Right lobe of liver (tissue), 6 donors: ENCODE measurements at regions not wholly inside any gene's neighbourhood (a gene's known extent, or its start where the extent isn't known, plus 50 kb on each side); places are given as distances from the start of the nearest gene placed in this dataset.

Source experiments
- ATAC-seq, 4 donors: fragments of 200-7000 bp; cut with Tn5 transposase; one replicate each; pipeline ENCODE4 v1.9.1; 2020; ENCODE audit warnings: mild to moderate bottlenecking in 4 of 4, moderate library complexity in 4 of 4
- DNase-seq, 3 donors: peaks; one replicate each; pipeline ENCODE4 v3.0.0-alpha.2; 2020
- H3K27ac ChIP-seq, 3 donors: fragments of 200-600 bp; one replicate each; pipeline ENCODE4 v1.8.0; 2022
- H3K27me3 ChIP-seq, 2 donors: fragments of 200-600 bp; one replicate each; pipeline ENCODE4 v1.8.0; 2022
- H3K36me3 ChIP-seq, 4 donors: fragments of 200-600 bp; sonication (generic) in 1 of 4; one replicate each; pipeline versions ENCODE4 v1.5.1 to v1.8.0; 2017 to 2022; ENCODE audit warnings: control low read depth in 1 of 4
- H3K4me1 ChIP-seq, 4 donors: fragments of 200-600 bp; sonication (generic) in 1 of 4; one replicate each; pipeline versions ENCODE4 v1.5.1 to v1.8.0; 2017 to 2022; ENCODE audit warnings: control low read depth in 1 of 4
- H3K4me3 ChIP-seq, 3 donors: fragments of 200-600 bp; one replicate each; pipeline ENCODE4 v1.8.0; 2022
- H3K9me3 ChIP-seq, 4 donors: fragments of 200-600 bp; sonication (generic) in 1 of 4; one replicate each; pipeline versions ENCODE4 v1.5.1 to v1.8.0; 2017 to 2022; ENCODE audit warnings: control low read depth in 1 of 4
- POLR2A ChIP-seq: fragments of 450-650 bp; IDR thresholded peaks from one replicate; pipeline ENCODE4 v1.6.1; 2017; ENCODE audit warnings: antibody characterized with exemption, mild to moderate bottlenecking
- WGBS: methylation state at CpG from one replicate; pipeline ENCODE4 v1.1.6; 2018; ENCODE audit warnings: low coverage, low lambda C conversion rate; ENCODE audit not compliant: insufficient coverage; ENCODE audit errors: missing lambda C conversion rate; 5-methylcytosine and 5-hydroxymethylcytosine counted together
- intact Hi-C, 2 donors: fragments of 100-400 bp; cut with DNase I; formaldehyde crosslinking; loops; one replicate each; pipeline versions ENCODE4 v1.11.2 to v1.14.1; 2022
- TF ChIP-seq, protein P1 (sequence below), 4 donors: fragments of 200-600 bp in 3 of 4; fragments of 450-650 bp in 1 of 4; IDR thresholded peaks; one replicate each; pipeline versions ENCODE4 v1.5.1 to v1.8.0; 2016 to 2022; ENCODE audit warnings: antibody characterized with exemption in 4 of 4, mild to moderate bottlenecking in 2 of 4
- donor health status: DM: no; HTN: yes; CAD: no.
- donor health status: DM: no; HTN: no; CAD: no.
- donor health status: DM: no; HTN: no; CAD: no.
- donor health status: DM: no; HTN: yes; CAD: no.
- donor health status: DM: no; HTN: yes; CAD: no.

DNA sequence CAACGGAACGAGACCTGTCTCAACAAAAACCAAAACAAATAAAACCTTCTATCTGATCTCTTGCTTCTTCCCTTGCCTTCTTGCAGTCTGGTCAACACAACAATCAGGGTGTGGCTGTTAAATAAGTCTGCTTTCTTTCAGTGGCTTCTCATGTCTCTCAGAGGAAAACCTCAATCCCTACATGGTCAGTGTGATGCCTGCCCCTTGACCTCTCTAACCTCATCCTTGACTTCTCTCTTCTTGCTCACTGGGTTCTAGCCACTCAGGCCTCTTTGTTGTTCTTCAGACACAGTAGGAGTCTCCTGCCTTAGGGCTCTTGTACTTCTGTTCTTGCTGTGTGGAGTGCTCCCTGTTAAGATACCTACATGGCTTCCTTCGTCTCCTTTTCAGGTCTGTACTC is 220.4 kb downstream of the SDHAF3 start:
- no peaks in the 10 kb centered on the region for H3K27me3 ChIP-seq
- H3K9me3 ChIP-seq: no peaks in the 10 kb centered on the region
- intact Hi-C loops: no loop called here
- no peak overlapping the region for H3K4me3 ChIP-seq
- 56% methylated on average over 3 of the region's 3 CpGs for WGBS
- no peaks in the 10 kb centered on the region for H3K36me3 ChIP-seq
- no peak overlapping the region for H3K27ac ChIP-seq
- no peak for ATAC-seq
- DNase-seq: no peak
- TF ChIP-seq POLR2A: no peak
- TF ChIP-seq, protein P1, sequence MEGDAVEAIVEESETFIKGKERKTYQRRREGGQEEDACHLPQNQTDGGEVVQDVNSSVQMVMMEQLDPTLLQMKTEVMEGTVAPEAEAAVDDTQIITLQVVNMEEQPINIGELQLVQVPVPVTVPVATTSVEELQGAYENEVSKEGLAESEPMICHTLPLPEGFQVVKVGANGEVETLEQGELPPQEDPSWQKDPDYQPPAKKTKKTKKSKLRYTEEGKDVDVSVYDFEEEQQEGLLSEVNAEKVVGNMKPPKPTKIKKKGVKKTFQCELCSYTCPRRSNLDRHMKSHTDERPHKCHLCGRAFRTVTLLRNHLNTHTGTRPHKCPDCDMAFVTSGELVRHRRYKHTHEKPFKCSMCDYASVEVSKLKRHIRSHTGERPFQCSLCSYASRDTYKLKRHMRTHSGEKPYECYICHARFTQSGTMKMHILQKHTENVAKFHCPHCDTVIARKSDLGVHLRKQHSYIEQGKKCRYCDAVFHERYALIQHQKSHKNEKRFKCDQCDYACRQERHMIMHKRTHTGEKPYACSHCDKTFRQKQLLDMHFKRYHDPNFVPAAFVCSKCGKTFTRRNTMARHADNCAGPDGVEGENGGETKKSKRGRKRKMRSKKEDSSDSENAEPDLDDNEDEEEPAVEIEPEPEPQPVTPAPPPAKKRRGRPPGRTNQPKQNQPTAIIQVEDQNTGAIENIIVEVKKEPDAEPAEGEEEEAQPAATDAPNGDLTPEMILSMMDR (IDR thresholded peaks at IDR 0.05): no peak
- H3K4me1 ChIP-seq: no peaks in the 10 kb centered on the region

DNA sequence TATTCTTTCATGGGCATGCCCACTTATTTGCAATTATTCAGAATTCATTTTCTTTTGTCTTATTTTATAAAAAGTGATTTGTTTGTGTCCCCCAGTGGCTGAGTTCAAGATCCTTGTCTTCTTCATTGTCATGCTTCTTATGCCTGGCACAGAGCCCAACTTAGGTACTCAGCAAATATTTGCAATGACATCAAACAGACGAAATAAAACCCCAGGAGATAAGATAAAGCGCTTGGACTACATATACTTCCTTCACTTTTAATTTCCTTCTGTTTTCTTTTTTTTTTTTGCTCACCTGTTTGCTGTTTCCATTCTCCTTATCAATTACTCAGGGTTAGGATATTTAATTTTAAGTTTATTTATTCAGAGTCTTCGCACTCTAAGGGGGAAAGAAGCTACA is 225.0 kb downstream of the SDHAF3 start:
- no peaks in the 10 kb centered on the region for H3K27me3 ChIP-seq
- no peak overlapping the region for H3K27ac ChIP-seq
- H3K4me1 ChIP-seq: no peaks in the 10 kb centered on the region
- H3K4me3 ChIP-seq: no peak overlapping the region
- H3K36me3 ChIP-seq: no peaks in the 10 kb centered on the region
- WGBS: 27% methylated on average over 3 of the region's 3 CpGs
- no peaks in the 10 kb centered on the region for H3K9me3 ChIP-seq
- intact Hi-C loops: no loop called here
- no peak for ATAC-seq
- DNase-seq: no peak
- no peak for TF ChIP-seq POLR2A
- TF ChIP-seq, protein P1 (IDR thresholded peaks at IDR 0.05): no peak

DNA sequence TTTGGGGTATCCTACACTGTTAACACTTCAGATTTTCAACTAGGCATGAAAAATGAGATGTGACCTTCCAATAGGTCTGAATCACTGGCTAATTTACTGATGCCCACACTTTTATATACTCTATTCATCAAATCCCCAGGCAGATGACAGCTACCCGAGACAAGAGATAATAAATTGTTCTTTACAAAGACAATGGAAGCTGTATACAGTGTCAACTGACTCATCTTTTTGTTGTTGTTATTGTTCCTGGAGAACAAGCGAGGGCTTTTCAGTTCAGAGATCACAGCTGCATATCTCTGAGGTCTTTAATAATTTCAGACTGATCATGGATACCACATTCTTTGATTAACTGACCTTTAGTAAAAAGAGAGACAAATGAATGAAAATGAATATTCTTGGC is 228.9 kb downstream of the SDHAF3 start:
- no peak overlapping the region for H3K4me3 ChIP-seq
- DNase-seq: no peak
- intact Hi-C loops: no loop called here
- H3K9me3 ChIP-seq: no peaks in the 10 kb centered on the region
- H3K27ac ChIP-seq: no peak overlapping the region
- no peaks in the 10 kb centered on the region for H3K27me3 ChIP-seq
- no peaks in the 10 kb centered on the region for H3K4me1 ChIP-seq
- TF ChIP-seq, protein P1 (IDR thresholded peaks at IDR 0.05): no peak
- no peak for TF ChIP-seq POLR2A
- H3K36me3 ChIP-seq: no peaks in the 10 kb centered on the region
- ATAC-seq: no peak
- 39% methylated on average over 2 of the region's 2 CpGs for WGBS

DNA sequence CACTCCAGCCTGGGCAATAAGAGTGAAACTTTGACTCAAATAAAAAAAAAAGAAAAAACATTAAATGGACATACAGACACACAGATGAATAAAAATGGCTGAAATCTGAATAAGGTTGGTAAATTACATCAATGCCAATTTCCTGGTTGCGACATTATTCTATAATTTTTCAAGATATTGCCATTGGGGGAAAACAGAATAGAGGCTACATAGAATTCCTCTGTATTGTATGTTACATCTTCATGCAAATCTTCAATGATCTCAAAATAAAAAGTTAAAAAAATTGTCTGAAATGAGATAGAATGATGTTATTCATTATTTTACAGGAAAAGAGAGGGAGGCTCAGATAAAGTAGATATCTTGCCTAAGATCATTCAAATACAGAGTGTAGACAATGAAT is 234.0 kb downstream of the SDHAF3 start:
- DNase-seq (no peak), ATAC-seq (no peak)
- H3K4me1 ChIP-seq: no peaks in the 10 kb centered on the region
- no peak overlapping the region for H3K4me3 ChIP-seq
- TF ChIP-seq, protein P1 (IDR thresholded peaks at IDR 0.05): no peak
- TF ChIP-seq POLR2A: no peak
- WGBS: 56% methylated on average over 1 of the region's 1 CpG
- no peaks in the 10 kb centered on the region for H3K9me3 ChIP-seq
- no peaks in the 10 kb centered on the region for H3K36me3 ChIP-seq
- no peak overlapping the region for H3K27ac ChIP-seq
- H3K27me3 ChIP-seq: no peaks in the 10 kb centered on the region
- intact Hi-C loops: no loop called here

DNA sequence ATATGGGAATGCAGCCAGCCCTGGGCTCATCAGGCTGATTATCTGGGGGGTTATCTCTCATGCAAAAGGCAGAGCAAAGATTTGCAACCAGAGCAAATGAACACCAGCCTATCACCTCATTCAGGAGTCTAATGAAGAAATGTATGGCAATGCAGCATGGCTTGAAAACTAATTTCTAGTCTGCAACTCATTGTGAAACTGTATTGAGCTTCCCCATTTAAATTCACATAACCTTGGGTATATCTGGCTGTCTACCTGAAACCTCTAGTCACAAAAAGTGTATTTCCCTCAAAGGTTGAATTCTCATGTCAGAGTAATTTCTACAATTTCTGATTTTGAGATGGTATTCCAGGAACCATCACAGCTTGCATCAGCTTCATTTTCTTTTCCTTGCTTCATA is 240.0 kb downstream of the SDHAF3 start:
- ATAC-seq (no peak), DNase-seq (no peak)
- intact Hi-C loops: no loop called here
- Histone ChIP-seq H3K4me3 (no peak overlapping the region), H3K27me3 (no peaks in the 10 kb centered on the region), H3K27ac (no peak overlapping the region), H3K4me1 (no peaks in the 10 kb centered on the region), H3K36me3 (no peaks in the 10 kb centered on the region), H3K9me3 (no peaks in the 10 kb centered on the region)
- TF ChIP-seq, protein P1 (IDR thresholded peaks at IDR 0.05): no peak
- TF ChIP-seq POLR2A: no peak
